HEK293 (cell line): ENCODE measurements at regions not wholly inside any gene's neighbourhood (a gene's known extent, or its start where the extent isn't known, plus 50 kb on each side); places are given as distances from the start of the nearest gene placed in this dataset.

ENCODE experiments used
- CTCF ChIA-PET: fragments of 350-600 bp; formaldehyde crosslinking; extraction: SDS; loops from one replicate; lab custom pipeline; 2021; ENCODE audit warnings: antibody characterized with exemption; lab: Yijun Ruan, JAX
- POLR2A ChIA-PET: fragments of 300-600 bp; formaldehyde crosslinking; extraction: SDS; loops from one replicate; lab custom pipeline; 2020; ENCODE audit warnings: antibody characterized with exemption, inconsistent platforms; lab: Yijun Ruan, JAX
- H3K27ac ChIP-seq: fragments of 200-500 bp; sonication (Bioruptor generic); 2 replicates; pipeline ENCODE4 v1.5.1; 2014; ENCODE audit warnings: low read depth, low read length, control low read depth, inconsistent platforms; ENCODE audit errors: extremely low read depth
- H3K36me3 ChIP-seq, 2 experiments: fragments of 200-500 bp in 1 of 2; sonication (Bioruptor generic) in 1 of 2; 1 replicate in 1 of 2; 2 replicates in 1 of 2; pipeline ENCODE4 v1.5.1; 2014 to 2017; ENCODE audit warnings: inconsistent platforms in 2 of 2, low read length in 2 of 2; ENCODE audit not compliant: control insufficient read depth in 2 of 2, insufficient read depth in 1 of 2
- H3K4me1 ChIP-seq: fragments of 200-500 bp; sonication (Bioruptor generic); 2 replicates; pipeline ENCODE4 v1.5.1; 2014; ENCODE audit warnings: mild to moderate bottlenecking, low read length, inconsistent platforms; ENCODE audit not compliant: control insufficient read depth, insufficient read depth
- H3K4me3 ChIP-seq: 2 replicates; pipeline ENCODE4 v1.5.1; 2011; ENCODE audit warnings: low read depth, mild to moderate bottlenecking, control low read depth, low read length, moderate library complexity
- H3K9me3 ChIP-seq: fragments of 200-500 bp; sonication (Bioruptor generic); 2 replicates; pipeline ENCODE4 v1.5.1; 2014; ENCODE audit warnings: low read depth, low read length, inconsistent platforms; ENCODE audit not compliant: control insufficient read depth, insufficient read depth
- AEBP2 ChIP-seq: fragments of 450-650 bp; formaldehyde crosslinking; IDR thresholded peaks from 2 replicates; pipeline ENCODE4 v1.5.1; 2016; ENCODE audit warnings: missing biosample characterization, missing genetic modification characterization, borderline replicate concordance
- BCL11B ChIP-seq: fragments of 450-650 bp; formaldehyde crosslinking; IDR thresholded peaks from 2 replicates; pipeline ENCODE4 v1.5.1; 2016; ENCODE audit warnings: low read depth, missing biosample characterization, missing genetic modification characterization
- GLI4 ChIP-seq: fragments of 450-650 bp; formaldehyde crosslinking; IDR thresholded peaks from 2 replicates; pipeline ENCODE4 v1.5.1; 2016; ENCODE audit warnings: missing biosample characterization, missing genetic modification characterization
- IKZF3 ChIP-seq: fragments of 450-650 bp; IDR thresholded peaks from 2 replicates; pipeline ENCODE4 v1.5.0; 2018; ENCODE audit warnings: missing biosample characterization, mild to moderate bottlenecking, missing genetic modification characterization, moderate library complexity
- MZF1 ChIP-seq: fragments of 450-650 bp; formaldehyde crosslinking; IDR thresholded peaks from 2 replicates; pipeline ENCODE4 v1.5.1; 2017; ENCODE audit warnings: missing biosample characterization, missing genetic modification characterization, borderline replicate concordance
- OSR2 ChIP-seq: fragments of 450-650 bp; formaldehyde crosslinking; IDR thresholded peaks from 2 replicates; pipeline ENCODE4 v1.5.1; 2016; ENCODE audit warnings: missing biosample characterization, missing genetic modification characterization
- PRDM10 ChIP-seq: fragments of 450-650 bp; formaldehyde crosslinking; IDR thresholded peaks from 2 replicates; pipeline ENCODE4 v1.5.1; 2016; ENCODE audit warnings: missing biosample characterization, missing genetic modification characterization
- PRDM2 ChIP-seq: fragments of 450-650 bp; formaldehyde crosslinking; IDR thresholded peaks from 2 replicates; pipeline ENCODE4 v1.5.1; 2016; ENCODE audit warnings: missing biosample characterization, missing genetic modification characterization, borderline replicate concordance
- PRDM6 ChIP-seq: fragments of 450-650 bp; formaldehyde crosslinking; IDR thresholded peaks from 2 replicates; pipeline ENCODE4 v1.5.1; 2017; ENCODE audit warnings: missing biosample characterization, missing genetic modification characterization
- TRIM28 ChIP-seq: IDR thresholded peaks from 2 replicates; pipeline ENCODE4 v1.6.1; 2011; ENCODE audit warnings: low read length, control low read depth, borderline replicate concordance
- WT1 ChIP-seq: fragments of 450-650 bp; formaldehyde crosslinking; IDR thresholded peaks from 2 replicates; pipeline ENCODE4 v1.5.1; 2016; ENCODE audit warnings: missing biosample characterization, missing genetic modification characterization
- ZBTB20 ChIP-seq: fragments of 450-650 bp; formaldehyde crosslinking; IDR thresholded peaks from 2 replicates; pipeline ENCODE4 v1.5.1; 2016; ENCODE audit warnings: missing biosample characterization, missing genetic modification characterization
- ZNF138 ChIP-seq: fragments of 450-650 bp; formaldehyde crosslinking; IDR thresholded peaks from 2 replicates; pipeline ENCODE4 v1.5.1; 2016; ENCODE audit warnings: missing biosample characterization, missing genetic modification characterization, borderline replicate concordance
- ZNF211 ChIP-seq: fragments of 450-650 bp; formaldehyde crosslinking; IDR thresholded peaks from 2 replicates; pipeline ENCODE4 v1.5.1; 2016; ENCODE audit warnings: low read depth, missing biosample characterization, missing genetic modification characterization
- ZNF221 ChIP-seq: fragments of 450-650 bp; formaldehyde crosslinking; IDR thresholded peaks from 2 replicates; pipeline ENCODE4 v1.5.1; 2017; ENCODE audit warnings: missing biosample characterization, missing genetic modification characterization, borderline replicate concordance
- ZNF596 ChIP-seq: fragments of 450-650 bp; IDR thresholded peaks from 2 replicates; pipeline ENCODE4 v1.5.0; 2018; ENCODE audit warnings: missing biosample characterization, mild to moderate bottlenecking, missing genetic modification characterization, moderate library complexity
- ZSCAN5A ChIP-seq: fragments of 450-650 bp; formaldehyde crosslinking; IDR thresholded peaks from 2 replicates; pipeline ENCODE4 v1.5.1; 2016; ENCODE audit warnings: missing biosample characterization, missing genetic modification characterization

GRCh38 chr1:56397409-56397808 is 182.0 kb downstream of the PLPP3 start (continued):
- no peak for TF ChIP-seq PRDM2
- TF ChIP-seq, all 188 proteins: peak for 0

- CTCF ChIA-PET = interaction anchor here (1.6 kb wide), 1 partner anchor 13 kb away, joined by 3 read pairs; no protein-coding TSS in a partner anchor
- H3K4me1 ChIP-seq = no peaks in the 10 kb centered on the region
- H3K9me3 ChIP-seq = no peaks in the 10 kb centered on the region
- H3K4me3 ChIP-seq = no peak overlapping the region
- TF ChIP-seq TRIM28 = peak; percentile 68; the same call in 1 of the 2 replicates
- TF ChIP-seq ZBTB20 (tag by site-specific recombination) = peak; percentile 44; the same call in 1 of the 2 replicates
- TF ChIP-seq WT1 (tag by site-specific recombination) = no peak
- no peak for TF ChIP-seq ZNF221 (tag by site-specific recombination)
- TF ChIP-seq GLI4 (tag by site-specific recombination) = no peak
- POLR2A ChIA-PET = no interaction called here
- H3K27ac ChIP-seq = no peak overlapping the region
- no peaks in the 10 kb centered on the region for H3K36me3 ChIP-seq
These were observed 182.8 kb downstream of the PLPP3 start for GRCh38 chr1:56396581-56396980.

GRCh38 chr1:56395776-56396175 is 183.6 kb downstream of the PLPP3 start:
- H3K36me3 ChIP-seq = no peaks in the 10 kb centered on the region
- no peak for TF ChIP-seq AEBP2
- TF ChIP-seq ZNF596 (tag by site-specific recombination) = no peak
- TF ChIP-seq PRDM10 = no peak
- no peak for TF ChIP-seq WT1 (tag by site-specific recombination)
- TF ChIP-seq ZNF211 = no peak
- TF ChIP-seq IKZF3 (tag by site-specific recombination) = no peak
- TF ChIP-seq MZF1 (tag by site-specific recombination) = no peak
- TF ChIP-seq PRDM6 (tag by site-specific recombination) = no peak
- no peak for TF ChIP-seq BCL11B
- TF ChIP-seq ZSCAN5A (tag by site-specific recombination) = no peak
- TF ChIP-seq ZNF138 (tag by site-specific recombination) = no peak
- no peak for TF ChIP-seq OSR2 (tag by site-specific recombination)
- H3K27ac ChIP-seq = no peak overlapping the region
- no peaks in the 10 kb centered on the region for H3K9me3 ChIP-seq
- POLR2A ChIA-PET = no interaction called here
- H3K4me3 ChIP-seq = no peak overlapping the region
- CTCF ChIA-PET = interaction anchor here (1.6 kb wide), 1 partner anchor 14 kb away, joined by 3 read pairs; no protein-coding TSS in a partner anchor
- H3K4me1 ChIP-seq = no peaks in the 10 kb centered on the region
